GM21737 (cell line): ENCODE measurements at regions not wholly inside any gene's neighbourhood (a gene's known extent, or its start where the extent isn't known, plus 50 kb on each side); places are given as distances from the start of the nearest gene placed in this dataset.
A peak's percentile ranks its signal among the peaks of the same experiment; 100 is the strongest.

Experiments
- ATAC-seq: cut with Tn5 transposase; IDR thresholded peaks from one replicate; pipeline ENCODE4 v1.9.1; 2021; ENCODE audit warnings: mild to moderate bottlenecking, moderate library complexity; ENCODE audit not compliant: unreplicated experiment

- no peak for ATAC-seq
Observed at GRCh38 chr5:164636456-164636855, 1131.0 kb downstream of the MAT2B start.

GRCh38 chr5:164637931-164638521, 1132.6 kb downstream of the MAT2B start:
- ATAC-seq, result no peak

GRCh38 chr5:164649266-164649665, 1143.8 kb downstream of the MAT2B start:
- no peak for ATAC-seq

- ATAC-seq, result no peak
Observed at GRCh38 chr5:164650427-164650826, 1145.0 kb downstream of the MAT2B start.

- peak; percentile 56 for ATAC-seq
Observed at GRCh38 chr5:164651546-164652275, 1146.3 kb downstream of the MAT2B start.

- no peak for ATAC-seq
Observed at GRCh38 chr5:164652276-164652660, 1146.8 kb downstream of the MAT2B start.

GRCh38 chr5:164663198-164663989, 1158.0 kb downstream of the MAT2B start:
- ATAC-seq, result no peak

- ATAC-seq, result no peak
Observed at GRCh38 chr5:164671640-164672039, 1166.2 kb downstream of the MAT2B start.

GRCh38 chr5:164672205-164672604, 1166.8 kb downstream of the MAT2B start:
- ATAC-seq, result no peak

GRCh38 chr5:164672931-164673694, 1167.7 kb downstream of the MAT2B start:
- ATAC-seq, result no peak

GRCh38 chr5:164679461-164679860, 1174.0 kb downstream of the MAT2B start:
- no peak for ATAC-seq

GRCh38 chr5:164680216-164680615, 1174.8 kb downstream of the MAT2B start:
- no peak for ATAC-seq

- no peak for ATAC-seq
Observed at GRCh38 chr5:164680812-164681520, 1175.5 kb downstream of the MAT2B start.

- no peak for ATAC-seq
Observed at GRCh38 chr5:164687391-164687790, 1182.0 kb downstream of the MAT2B start.

GRCh38 chr5:164688437-164688836, 1183.0 kb downstream of the MAT2B start:
- no peak for ATAC-seq

GRCh38 chr5:164708831-164709230, 1203.4 kb downstream of the MAT2B start:
- no peak for ATAC-seq

- no peak for ATAC-seq
Observed at GRCh38 chr5:164713682-164714081, 1208.3 kb downstream of the MAT2B start.

GRCh38 chr5:164721116-164721515, 1215.7 kb downstream of the MAT2B start:
- ATAC-seq, result no peak

- no peak for ATAC-seq
Observed at GRCh38 chr5:164721656-164722055, 1216.2 kb downstream of the MAT2B start.

GRCh38 chr5:164722702-164723101, 1217.3 kb downstream of the MAT2B start:
- ATAC-seq, result no peak

- ATAC-seq, result no peak
Observed at GRCh38 chr5:164727012-164727411, 1221.6 kb downstream of the MAT2B start.
